ENCODE measurements at regions not wholly inside any gene's neighbourhood (a gene's known extent, or its start where the extent isn't known, plus 50 kb on each side); places are given as distances from the start of the nearest gene placed in this dataset.
"Not testable (repeated sequence)": the region's sequence is repeated elsewhere in the genome, so short reads cannot be mapped to it uniquely, and the experiment has no call there.

- intact Hi-C loops (cut with DNase I) = no loop called here
- DNase-seq (ENCODE audit: low spot score) = peak; percentile 63
Measured at GRCh38 chr16:86733546-86734254, 155.4 kb downstream of the FOXL1 start.

GRCh38 chr16:86734543-86735460 lies 156.5 kb downstream of the FOXL1 start:
- peak; percentile 41 for DNase-seq (ENCODE audit: low spot score)
- intact Hi-C loops (cut with DNase I) = no loop called here

GRCh38 chr16:86735727-86736126 lies 157.4 kb downstream of the FOXL1 start:
- intact Hi-C loops (cut with DNase I) = no loop called here
- peak; percentile 2 for DNase-seq (ENCODE audit: low spot score)

GRCh38 chr16:86736502-86736901 lies 158.2 kb downstream of the FOXL1 start:
- peak; percentile 41 for DNase-seq (ENCODE audit: low spot score)
- intact Hi-C loops (cut with DNase I) = no loop called here

GRCh38 chr16:86737083-86737482 lies 158.7 kb downstream of the FOXL1 start:
- intact Hi-C loops (cut with DNase I) = no loop called here
- DNase-seq (ENCODE audit: low spot score) = peak; percentile 34

GRCh38 chr16:86738322-86738721 lies 160.0 kb downstream of the FOXL1 start:
- intact Hi-C loops (cut with DNase I) = not testable (repeated sequence)
- DNase-seq (ENCODE audit: low spot score) = peak; percentile 19

DNA sequence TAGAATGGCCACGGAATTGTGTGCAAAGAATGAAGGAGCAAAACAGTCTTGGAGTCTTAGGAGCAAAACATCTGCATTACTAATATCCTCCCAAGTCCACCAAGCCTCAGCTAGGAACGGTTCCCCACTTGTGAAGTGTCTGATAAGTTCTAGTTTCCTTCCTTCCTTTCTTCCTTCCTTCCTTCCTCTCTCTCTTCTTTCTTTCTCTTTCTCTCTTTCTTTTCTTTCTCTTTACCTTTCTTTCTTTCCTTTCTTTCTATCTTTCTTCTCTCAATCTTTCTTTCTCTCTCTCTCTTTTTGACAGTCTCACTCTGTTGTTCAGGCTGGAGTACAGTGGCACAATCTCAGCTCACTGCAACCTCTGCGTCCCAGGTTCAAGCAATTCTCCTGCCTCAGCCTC lies 160.8 kb downstream of the FOXL1 start:
- intact Hi-C loops (cut with DNase I) = no loop called here
- DNase-seq (ENCODE audit: low spot score) = no peak

DNA sequence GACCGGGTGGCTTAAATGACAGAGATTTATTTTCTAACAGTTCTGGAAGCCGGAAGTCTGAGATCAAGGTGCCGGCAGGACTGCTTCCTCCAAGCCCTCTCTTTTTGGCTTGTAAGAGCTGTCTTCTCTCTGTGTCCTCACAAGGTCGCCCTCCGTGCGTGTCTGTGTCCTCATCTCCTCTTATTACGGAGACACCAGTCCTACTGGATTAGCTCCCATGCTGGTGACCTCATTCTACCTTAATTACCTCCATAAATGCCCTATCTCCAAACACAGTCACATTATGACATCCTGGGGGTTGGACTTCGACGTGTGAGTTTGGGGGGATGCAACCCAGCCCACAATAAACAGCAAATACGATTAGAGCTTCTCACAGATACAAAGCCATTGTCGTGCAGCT lies 161.5 kb downstream of the FOXL1 start:
- intact Hi-C loops (cut with DNase I) = loop anchor here in 1 of 2 donors (2.0 kb wide), 1 partner anchor 59 kb away; no protein-coding TSS in a partner anchor
- peak; percentile 42 for DNase-seq (ENCODE audit: low spot score)

- DNase-seq (ENCODE audit: low spot score) = peak; percentile 59
- intact Hi-C loops (cut with DNase I) = loop anchor here in 1 of 2 donors (2.0 kb wide), 1 partner anchor 59 kb away; no protein-coding TSS in a partner anchor
Measured at GRCh38 chr16:86740298-86740697, 161.9 kb downstream of the FOXL1 start.

DNA sequence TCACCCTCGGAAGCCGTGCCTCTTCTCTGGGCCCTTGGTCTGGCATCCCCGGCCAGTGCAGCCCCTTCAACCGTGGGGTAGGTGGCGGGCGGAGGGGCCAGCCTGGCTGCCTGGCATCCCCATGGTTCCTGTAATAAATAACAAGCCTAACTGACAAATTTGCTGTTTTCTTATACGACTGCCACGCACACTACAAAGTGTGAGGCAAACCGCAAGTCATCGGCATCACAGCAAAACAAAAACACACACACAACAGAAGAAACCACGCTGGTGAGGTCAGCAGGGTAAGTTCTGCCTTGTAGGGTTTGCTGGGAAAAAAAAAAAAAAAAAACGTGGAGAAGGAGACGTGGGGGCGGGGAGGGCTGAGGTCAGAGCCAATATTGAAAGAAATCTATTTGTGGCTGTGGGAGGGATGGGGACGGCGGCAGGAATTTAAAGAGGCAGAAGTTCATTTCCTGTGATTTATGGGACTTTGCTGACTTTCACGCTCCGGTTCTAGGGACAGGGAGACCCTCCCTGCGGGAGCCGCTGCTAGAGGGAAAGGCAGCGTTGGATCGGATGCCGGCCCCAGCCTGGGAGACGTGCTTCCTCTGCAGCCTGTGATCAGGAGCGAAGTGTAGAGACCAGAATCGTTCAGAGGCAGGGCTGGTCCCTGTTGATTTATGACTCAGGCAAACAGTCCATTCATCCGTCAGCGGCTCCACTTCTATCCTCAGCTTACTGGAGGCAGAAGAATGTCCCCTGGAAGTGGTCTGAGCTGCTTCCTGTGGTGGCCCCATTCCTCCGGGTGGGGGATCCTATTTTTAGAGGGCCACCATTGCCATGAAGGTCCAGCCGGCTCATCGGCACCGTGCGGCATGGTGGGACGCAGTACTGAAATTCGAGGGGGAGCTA lies 162.8 kb downstream of the FOXL1 start:
- peak; percentile 84 for DNase-seq (ENCODE audit: low spot score)

DNA sequence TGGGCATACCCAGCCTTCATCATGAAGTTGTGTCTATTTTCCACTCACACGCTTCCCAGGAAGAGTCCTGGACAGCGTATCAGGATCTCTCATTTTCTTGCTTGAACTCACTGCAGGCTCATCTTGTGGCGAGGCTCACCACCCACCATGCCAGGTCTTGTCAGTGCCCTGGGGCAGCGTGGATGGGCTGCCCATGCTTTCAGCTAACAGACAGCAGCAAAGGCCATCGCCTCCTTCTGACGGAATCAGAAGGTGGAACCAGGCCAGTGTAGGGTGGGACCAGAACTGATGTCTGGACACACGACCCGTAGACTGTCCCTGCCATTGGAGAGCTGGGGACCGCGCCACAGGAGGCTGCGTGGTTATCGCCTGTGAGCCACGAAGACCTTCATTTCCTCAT lies 169.4 kb downstream of the FOXL1 start:
- peak; percentile 50 for DNase-seq (ENCODE audit: low spot score)
- intact Hi-C loops (cut with DNase I) = no loop called here

More for the DNA sequence above, 162.8 kb downstream of the FOXL1 start:
- intact Hi-C loops (cut with DNase I) = loop anchor here in 1 of 2 donors (2.0 kb wide), 1 partner anchor 60 kb away; no protein-coding TSS in a partner anchor

DNA sequence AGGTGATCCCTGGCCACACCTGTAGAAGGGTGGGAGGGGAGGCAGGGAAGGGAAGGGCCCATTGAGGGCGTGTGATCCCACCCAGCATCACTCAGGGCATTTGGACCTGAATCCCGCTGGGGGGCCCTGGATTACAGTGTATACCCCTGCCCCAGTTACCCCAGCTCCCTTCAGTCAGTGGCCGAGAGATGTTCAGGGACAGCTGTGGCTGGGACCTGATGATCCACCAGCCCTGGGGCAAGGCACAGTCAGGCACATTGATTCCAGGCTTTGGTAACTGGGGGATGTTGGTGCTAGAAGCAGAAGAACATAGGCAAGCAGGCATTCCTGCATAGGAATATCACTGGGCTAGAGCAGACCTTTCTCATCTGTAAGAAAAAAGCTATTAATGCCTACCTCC lies 170.3 kb downstream of the FOXL1 start:
- intact Hi-C loops (cut with DNase I) = no loop called here
- peak; percentile 55 for DNase-seq (ENCODE audit: low spot score)

DNA sequence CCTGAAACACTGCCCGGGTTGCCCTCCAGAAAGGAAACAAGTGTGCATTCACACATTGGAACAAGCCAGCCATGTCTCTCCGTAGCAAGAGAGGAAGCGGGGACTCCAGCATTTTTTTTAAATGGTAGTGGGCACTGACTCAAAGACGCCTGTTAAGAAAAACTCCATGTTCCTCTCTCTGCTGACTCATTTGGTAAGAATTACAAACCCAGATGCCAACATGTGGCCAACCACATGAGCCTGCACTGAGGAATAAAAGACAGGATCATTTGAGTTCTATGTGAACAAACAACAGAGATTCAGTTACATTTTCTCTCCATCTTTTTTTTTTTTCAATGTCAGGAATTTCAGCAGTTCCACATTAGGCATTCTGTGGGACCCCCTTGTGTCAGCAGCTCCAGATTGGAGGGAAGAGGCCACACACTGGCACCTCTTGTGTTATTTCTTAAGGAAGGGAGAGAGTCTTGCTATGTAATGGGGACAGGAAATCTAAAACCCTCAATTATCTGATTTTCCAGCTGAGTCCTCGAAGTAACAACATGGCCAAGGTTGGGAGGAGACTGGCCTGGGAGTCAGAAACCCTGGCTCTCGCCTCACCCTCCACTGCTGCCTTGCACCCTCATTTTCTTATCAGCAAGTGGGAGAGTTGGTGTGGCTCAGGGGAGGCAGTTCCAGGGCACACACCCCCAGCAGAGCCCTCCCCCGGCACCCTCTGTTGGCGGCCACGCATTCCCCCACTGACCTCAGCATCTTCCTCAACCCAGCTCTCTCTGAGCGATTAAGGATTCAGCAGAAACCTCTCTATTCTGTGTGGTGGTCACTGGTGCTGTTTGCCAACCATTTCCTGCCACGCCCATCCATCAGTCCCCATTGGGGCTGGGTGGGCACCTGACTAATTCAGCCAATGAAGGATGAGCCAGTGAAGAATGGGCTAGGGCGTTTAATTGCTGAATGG lies 173.0 kb downstream of the FOXL1 start:
- peak; percentile 36 for DNase-seq (ENCODE audit: low spot score)
- intact Hi-C loops (cut with DNase I) = no loop called here

GRCh38 chr16:86752582-86753175 lies 174.3 kb downstream of the FOXL1 start:
- peak; percentile 77 for DNase-seq (ENCODE audit: low spot score)
- intact Hi-C loops (cut with DNase I) = no loop called here

DNA sequence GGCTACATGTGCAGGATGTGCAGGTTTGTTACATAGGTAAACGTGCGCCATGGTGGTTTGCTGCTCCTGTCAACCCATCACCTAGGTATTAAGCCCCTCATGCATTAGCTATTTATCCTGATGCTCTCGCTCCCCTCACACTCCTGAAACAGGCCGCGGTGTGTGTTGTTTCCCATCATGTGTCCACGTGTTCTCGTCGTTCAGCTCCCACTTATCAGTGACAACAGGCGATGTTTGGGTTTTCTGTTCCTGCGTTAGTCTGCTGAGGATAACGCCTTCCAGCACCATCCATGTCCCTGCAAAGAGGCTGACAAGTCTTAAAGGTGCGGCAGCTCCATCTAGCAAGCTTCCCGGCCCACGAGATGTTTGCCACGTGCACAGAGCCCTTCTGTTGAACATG lies 175.1 kb downstream of the FOXL1 start:
- intact Hi-C loops (cut with DNase I) = no loop called here
- DNase-seq (ENCODE audit: low spot score) = no peak

- no peak for DNase-seq (ENCODE audit: low spot score)
- intact Hi-C loops (cut with DNase I) = no loop called here
Measured at GRCh38 chr16:86755571-86756006, 177.2 kb downstream of the FOXL1 start.

DNA sequence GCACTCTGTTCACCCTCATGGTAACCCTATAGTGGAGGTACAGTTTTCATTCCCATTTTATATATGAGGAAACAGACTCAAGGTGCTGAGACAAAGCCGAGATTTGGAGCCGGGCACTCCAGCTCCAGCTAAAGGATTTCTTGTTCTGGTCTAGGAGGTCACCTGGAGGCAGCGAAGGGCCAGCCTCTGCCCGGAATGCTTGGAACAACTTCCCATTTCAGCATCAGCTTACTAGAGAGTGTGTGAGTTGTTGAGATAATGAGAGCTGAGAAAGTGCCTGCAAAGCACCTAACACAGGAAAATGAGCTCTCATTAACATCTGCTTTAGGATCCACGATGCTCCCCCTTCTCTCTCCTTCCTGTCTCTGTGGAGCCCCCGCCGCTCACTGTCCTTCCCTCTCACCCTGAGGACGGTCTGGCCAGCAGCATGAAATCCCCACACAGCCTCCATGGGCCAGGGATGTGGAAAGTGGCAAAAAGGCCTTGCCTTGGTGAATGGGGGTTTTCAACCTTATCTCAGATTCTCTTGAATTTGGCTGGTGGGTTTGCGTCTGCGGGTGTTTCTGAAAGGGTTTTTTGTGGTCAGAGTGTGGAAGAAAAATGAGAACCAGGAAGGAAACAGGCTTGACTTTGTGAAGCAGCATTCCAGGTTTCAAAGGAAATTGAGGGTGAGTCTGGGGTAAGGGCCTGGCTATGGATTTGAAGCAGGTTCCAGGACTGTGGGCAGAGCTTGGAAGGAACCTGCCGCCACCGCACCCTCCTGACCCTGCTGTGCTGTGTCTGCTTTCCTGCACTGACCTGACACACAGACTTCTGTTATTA lies 178.7 kb downstream of the FOXL1 start:
- no peak for DNase-seq (ENCODE audit: low spot score)
- intact Hi-C loops (cut with DNase I) = no loop called here
